ENCODE measurements at regions not wholly inside any gene's neighbourhood (a gene's known extent, or its start where the extent isn't known, plus 50 kb on each side); places are given as distances from the start of the nearest gene placed in this dataset.

DNA sequence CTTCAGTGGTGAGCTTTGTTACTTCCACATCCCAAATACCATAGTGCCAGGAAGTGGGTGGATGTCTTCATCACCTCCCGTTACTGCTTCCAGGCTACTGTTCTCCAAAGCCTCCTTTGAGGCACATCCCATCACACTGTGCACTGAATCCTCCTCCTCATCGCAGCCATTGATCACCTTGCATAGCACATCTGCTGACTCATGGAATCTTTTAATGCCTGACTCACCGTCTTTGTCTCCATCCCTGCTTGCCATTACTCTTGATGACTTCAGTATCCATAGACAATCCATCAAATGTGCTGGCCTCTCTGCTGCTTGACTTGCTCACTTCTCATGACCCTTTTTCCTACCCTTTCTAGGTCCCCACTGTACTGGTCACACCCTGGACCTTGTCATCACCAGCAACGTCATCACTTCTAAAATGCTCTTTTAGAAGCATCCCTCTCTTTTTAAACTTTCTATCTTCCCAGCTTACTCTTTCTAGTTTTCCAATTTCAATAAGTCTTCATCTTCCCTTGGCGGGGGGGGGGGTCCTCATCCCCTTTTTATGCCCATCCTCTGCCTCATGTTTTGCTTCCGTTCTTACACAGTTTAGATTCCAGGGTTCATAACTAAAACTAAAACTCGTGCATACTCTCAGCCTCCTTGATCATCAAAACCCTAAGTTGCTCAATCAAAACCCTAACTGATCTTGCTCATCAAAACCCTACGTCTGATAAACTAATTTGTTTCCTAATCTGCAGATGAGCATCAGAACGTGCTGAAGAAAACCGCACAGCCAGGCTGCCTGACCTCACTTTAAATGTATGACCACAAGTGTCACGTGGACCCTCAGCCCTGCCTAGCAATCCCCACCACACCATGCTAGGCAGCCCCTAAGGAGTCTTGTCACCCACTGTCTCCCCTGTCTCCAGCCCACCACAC, 289.7 kb upstream of the ZFHX3 start:
- 76 to 90% (median 79%) methylated on average over 11 of the region's 11 CpGs for WGBS, 5 donors
- no peaks in the 10 kb centered on the region for H3K9me3 ChIP-seq
- intact Hi-C loops (cut with DNase I; ENCODE audit: low total_unique reads): no loop called here
- H3K27ac ChIP-seq: no peak overlapping the region
- no peak for DNase-seq
- H3K4me3 ChIP-seq: no peak overlapping the region
- peaks cover 0 to 5% (median 0%) of the 10 kb centered on the region in 6 donors for H3K4me1 ChIP-seq
- H3K36me3 ChIP-seq: no peaks in the 10 kb centered on the region
- TF ChIP-seq CTCF (IDR thresholded peaks at IDR 0.05 in 8 of 11, conservative IDR thresholded peaks at IDR 0.05 in 3 of 11) (no peak), POLR2AphosphoS5 (IDR thresholded peaks at IDR 0.05) (no peak), POLR2A (IDR thresholded peaks at IDR 0.05) (no peak)
- peaks cover 0 to 6% (median 0%) of the 10 kb centered on the region in 7 donors for H3K27me3 ChIP-seq (replicated peaks in 1 of 7)

GRCh38 chr16:73329358-73330286, 281.7 kb upstream of the ZFHX3 start:
- no peak overlapping the region for H3K27ac ChIP-seq
- no peak overlapping the region for H3K4me3 ChIP-seq
- no peaks in the 10 kb centered on the region for H3K9me3 ChIP-seq
- intact Hi-C loops (cut with DNase I; ENCODE audit: low total_unique reads): no loop called here
- WGBS, 5 donors: 78 to 85% (median 83%) methylated on average over 16 of the region's 16 CpGs
- H3K4me1 ChIP-seq: peaks cover 0 to 5% (median 0%) of the 10 kb centered on the region in 6 donors
- H3K36me3 ChIP-seq: no peaks in the 10 kb centered on the region
- no peaks in the 10 kb centered on the region for H3K27me3 ChIP-seq (replicated peaks in 1 of 7)
- DNase-seq: no peak
- TF ChIP-seq POLR2A (IDR thresholded peaks at IDR 0.05) (no peak), POLR2AphosphoS5 (IDR thresholded peaks at IDR 0.05) (no peak), CTCF (IDR thresholded peaks at IDR 0.05 in 8 of 11, conservative IDR thresholded peaks at IDR 0.05 in 3 of 11) (no peak)

- no peak for DNase-seq
- Histone ChIP-seq H3K27me3 (replicated peaks in 1 of 7) (no peaks in the 10 kb centered on the region), H3K27ac (no peak overlapping the region), H3K36me3 (no peaks in the 10 kb centered on the region), H3K4me3 (no peak overlapping the region), H3K9me3 (no peaks in the 10 kb centered on the region), H3K4me1 (no peaks in the 10 kb centered on the region)
- intact Hi-C loops (cut with DNase I; ENCODE audit: low total_unique reads): no loop called here
- TF ChIP-seq CTCF (IDR thresholded peaks at IDR 0.05 in 8 of 11, conservative IDR thresholded peaks at IDR 0.05 in 3 of 11): no peak
- no peak for TF ChIP-seq POLR2AphosphoS5 (IDR thresholded peaks at IDR 0.05)
- no peak for TF ChIP-seq POLR2A (IDR thresholded peaks at IDR 0.05)
- WGBS, 5 donors: 68 to 88% (median 82%) methylated on average over 5 of the region's 5 CpGs
Observed at GRCh38 chr16:73326770-73327470, 279.0 kb upstream of the ZFHX3 start.

All from spleen (tissue), 11 donors.